PC-9 (cell line): ENCODE measurements at regions not wholly inside any gene's neighbourhood (a gene's known extent, or its start where the extent isn't known, plus 50 kb on each side); places are given as distances from the start of the nearest gene placed in this dataset.

ENCODE experiments used
- BruUV-seq: library from RNA; stranded (reverse); fragments of 400-500 nt; replicated peaks from 2 replicates; lab custom pipeline; 2021; lab: Mats Ljungman, UMichigan
- CTCF ChIA-PET: fragments of 300-600 bp; sonication (Branson Sonifier 250); formaldehyde crosslinking; loops from one replicate; lab custom pipeline; 2022; ENCODE audit warnings: antibody characterized with exemption; lab: Charles Lee
- POLR2A ChIA-PET: fragments of 300-600 bp; sonication (Branson Sonifier 250); formaldehyde crosslinking; loops from one replicate; lab custom pipeline; 2022; ENCODE audit warnings: antibody characterized with exemption; ENCODE audit not compliant: unreplicated experiment; lab: Charles Lee
- DNase-seq, 2 experiments: peaks; one replicate each; pipeline versions ENCODE4 v3.0.0 to v3.0.0-alpha.2; 2015 to 2022; ENCODE audit warnings: mixed read lengths in 1 of 2
- H2AFZ ChIP-seq: fragments of 200-600 bp; sonication (generic); 2 replicates; pipeline ENCODE4 v1.8.1; 2017; ENCODE audit warnings: antibody characterized with exemption
- H3F3A ChIP-seq: fragments of 200-600 bp; sonication (generic); 2 replicates; pipeline ENCODE4 v1.8.1; 2017; ENCODE audit warnings: antibody characterized with exemption, mild to moderate bottlenecking, low read depth; ENCODE audit not compliant: insufficient read depth
- H3K27ac ChIP-seq: fragments of 200-600 bp; sonication (generic); 2 replicates; pipeline ENCODE4 v1.6.1; 2016; ENCODE audit warnings: mixed run types
- H3K27me3 ChIP-seq: fragments of 200-600 bp; sonication (generic); 2 replicates; pipeline ENCODE4 v1.6.1; 2016; ENCODE audit warnings: low read depth, mixed run types; ENCODE audit not compliant: insufficient read depth
- H3K36me3 ChIP-seq: fragments of 200-600 bp; sonication (generic); 2 replicates; pipeline ENCODE4 v1.6.1; 2016; ENCODE audit warnings: low read depth, mixed run types
- H3K4me1 ChIP-seq: fragments of 200-600 bp; sonication (generic); replicated peaks from 2 replicates; pipeline ENCODE4 v1.6.1; 2016; ENCODE audit warnings: mixed run types; ENCODE audit not compliant: insufficient read depth
- H3K4me2 ChIP-seq: fragments of 200-600 bp; sonication (generic); 2 replicates; pipeline ENCODE4 v1.6.1; 2017; ENCODE audit warnings: mixed run types
- H3K4me3 ChIP-seq: fragments of 200-600 bp; sonication (generic); 2 replicates; pipeline ENCODE4 v1.6.1; 2016; ENCODE audit warnings: mixed run types
- H3K79me2 ChIP-seq: fragments of 200-600 bp; sonication (generic); 2 replicates; pipeline ENCODE4 v1.6.1; 2017; ENCODE audit warnings: low read depth, mixed run types
- H3K9me2 ChIP-seq: fragments of 200-600 bp; sonication (generic); 2 replicates; pipeline ENCODE4 v1.8.1; 2017; ENCODE audit warnings: mild to moderate bottlenecking; ENCODE audit not compliant: insufficient read depth
- H3K9me3 ChIP-seq: fragments of 200-600 bp; sonication (generic); 2 replicates; pipeline ENCODE4 v1.8.1; 2016; ENCODE audit warnings: low read depth; ENCODE audit not compliant: insufficient read depth
- H4K20me1 ChIP-seq: fragments of 200-600 bp; sonication (generic); 2 replicates; pipeline ENCODE4 v1.8.1; 2017; ENCODE audit not compliant: insufficient read depth
- CTCF ChIP-seq: fragments of 200-600 bp; sonication (generic); conservative IDR thresholded peaks from 2 replicates; pipeline ENCODE4 v1.6.1; 2017; ENCODE audit warnings: mixed run types, antibody characterized with exemption, mild to moderate bottlenecking, moderate library complexity
- EZH2 ChIP-seq: fragments of 200-600 bp; sonication (generic); IDR thresholded peaks from 2 replicates; pipeline ENCODE4 v1.8.0; 2017; ENCODE audit warnings: antibody characterized with exemption, low read depth
- intact Hi-C: fragments of 100-400 bp; cut with micrococcal nuclease; formaldehyde crosslinking; loops from one replicate; pipeline ENCODE4 v1.10.0; 2022; ENCODE audit not compliant: unreplicated experiment

- Histone ChIP-seq H3K4me1 (no peaks in the 10 kb centered on the region), H4K20me1 (no peaks in the 10 kb centered on the region), H3K27me3 (no peaks in the 10 kb centered on the region), H3K4me2 (no peak overlapping the region), H3K4me3 (no peak overlapping the region), H3K27ac (no peak overlapping the region), H3K9me2 (no peaks in the 10 kb centered on the region), H3K9me3 (no peaks in the 10 kb centered on the region), H3K79me2 (no peaks in the 10 kb centered on the region), H3K36me3 (no peaks in the 10 kb centered on the region), H2AFZ (no peak overlapping the region), H3F3A (no peaks in the 10 kb centered on the region)
- no TSS peak for BruUV-seq
- intact Hi-C loops = no loop called here
- TF ChIP-seq CTCF = no peak
- no peak for TF ChIP-seq EZH2
- DNase-seq = no peak
- ChIA-PET CTCF (no interaction called here), POLR2A (no interaction called here)
Measured at GRCh38 chr22:27581236-27581635, 220.3 kb downstream of the MN1 start.

GRCh38 chr22:27581688-27582087, 219.9 kb downstream of the MN1 start:
- Histone ChIP-seq H3K27ac (no peak overlapping the region), H3K4me3 (no peak overlapping the region), H3K27me3 (no peaks in the 10 kb centered on the region), H3F3A (no peaks in the 10 kb centered on the region), H3K4me2 (no peak overlapping the region), H3K9me3 (no peaks in the 10 kb centered on the region), H3K79me2 (no peaks in the 10 kb centered on the region), H2AFZ (no peak overlapping the region), H3K36me3 (no peaks in the 10 kb centered on the region), H3K4me1 (no peaks in the 10 kb centered on the region), H4K20me1 (no peaks in the 10 kb centered on the region), H3K9me2 (no peaks in the 10 kb centered on the region)
- CTCF ChIA-PET = no interaction called here
- DNase-seq = no peak
- TF ChIP-seq CTCF = no peak
- no peak for TF ChIP-seq EZH2
- POLR2A ChIA-PET = no interaction called here
- intact Hi-C loops = no loop called here
- no TSS peak for BruUV-seq

DNA sequence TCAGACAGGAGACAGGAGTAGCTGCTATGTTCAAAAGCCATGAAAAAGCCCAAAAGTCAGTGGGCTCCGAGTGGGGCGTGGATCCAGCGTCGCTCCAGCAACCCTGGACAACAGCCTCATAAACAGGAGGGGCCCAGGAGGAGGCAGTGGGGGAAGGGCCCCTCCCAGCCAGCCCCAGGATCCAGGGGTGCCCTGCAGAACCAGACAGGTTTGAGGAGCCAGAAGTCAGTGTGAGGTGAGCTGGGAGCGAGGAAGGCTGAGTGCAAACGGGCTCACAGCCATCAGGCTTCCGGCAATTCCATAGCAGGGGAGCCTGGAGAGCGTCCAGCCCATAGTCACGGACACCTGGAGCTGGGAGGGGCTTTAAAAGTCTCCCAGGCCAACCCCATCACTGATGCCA, 217.7 kb downstream of the MN1 start:
- ChIA-PET CTCF (no interaction called here), POLR2A (no interaction called here)
- intact Hi-C loops = no loop called here

More for the DNA sequence above, 217.7 kb downstream of the MN1 start:
- Histone ChIP-seq H3K27me3 (no peaks in the 10 kb centered on the region), H3K4me3 (no peak overlapping the region), H4K20me1 (no peaks in the 10 kb centered on the region), H3K4me1 (no peaks in the 10 kb centered on the region), H3K4me2 (no peak overlapping the region), H2AFZ (no peak overlapping the region), H3K27ac (no peak overlapping the region), H3F3A (no peaks in the 10 kb centered on the region), H3K79me2 (no peaks in the 10 kb centered on the region), H3K36me3 (no peaks in the 10 kb centered on the region), H3K9me3 (no peaks in the 10 kb centered on the region), H3K9me2 (no peaks in the 10 kb centered on the region)
- no peak for TF ChIP-seq CTCF
- TF ChIP-seq EZH2 = no peak
- BruUV-seq = no TSS peak
- no peak for DNase-seq
